Choroid plexus epithelial cell (primary cell): ENCODE measurements at regions not wholly inside any gene's neighbourhood (a gene's known extent, or its start where the extent isn't known, plus 50 kb on each side); places are given as distances from the start of the nearest gene placed in this dataset.

ENCODE experiments used
- DNase-seq: peaks from one replicate; pipeline ENCODE4 v3.0.0-alpha.2; 2010; ENCODE audit warnings: low read depth
- H3K4me3 ChIP-seq: 2 replicates; pipeline ENCODE4 v1.5.1; 2011; ENCODE audit warnings: low read depth, mild to moderate bottlenecking, control low read depth, low read length, moderate library complexity
- TF ChIP-seq, protein P1 (sequence below): conservative IDR thresholded peaks from 2 replicates; pipeline ENCODE4 v1.5.1; 2011; ENCODE audit warnings: low read depth, mild to moderate bottlenecking, control low read depth, inconsistent platforms, low read length, moderate library complexity

DNA sequence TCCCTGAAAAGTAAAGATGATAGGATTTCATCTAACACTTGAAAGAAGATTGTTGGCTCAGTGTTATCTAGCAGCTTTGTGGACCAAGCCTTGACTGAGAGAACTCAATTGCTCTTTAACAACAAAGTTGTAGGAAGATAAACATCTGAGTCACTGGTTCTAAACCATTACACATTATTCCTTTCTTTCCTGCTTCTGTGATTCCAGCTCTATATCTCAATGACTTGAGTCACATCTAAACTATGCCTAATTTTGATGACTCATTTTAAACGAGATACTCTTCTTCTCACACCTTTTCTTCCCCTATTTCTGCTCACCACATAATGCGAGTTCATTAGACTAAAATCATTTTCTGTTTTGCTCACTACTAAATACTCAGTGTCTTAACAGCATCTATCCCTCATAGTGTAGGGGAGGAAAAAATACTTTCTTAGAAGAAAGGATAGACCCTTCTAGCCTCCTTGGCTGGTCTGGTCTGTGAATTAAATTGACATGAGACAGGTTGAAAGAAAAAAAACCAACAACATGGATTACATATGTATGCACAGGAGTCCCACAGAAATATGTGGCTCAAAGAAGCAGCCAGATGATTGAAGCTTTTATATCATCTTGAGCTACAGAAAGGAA, 201.4 kb downstream of the C12orf50 start:
- DNase-seq: peak; percentile 70
- H3K4me3 ChIP-seq: no peak overlapping the region
- TF ChIP-seq, protein P1, sequence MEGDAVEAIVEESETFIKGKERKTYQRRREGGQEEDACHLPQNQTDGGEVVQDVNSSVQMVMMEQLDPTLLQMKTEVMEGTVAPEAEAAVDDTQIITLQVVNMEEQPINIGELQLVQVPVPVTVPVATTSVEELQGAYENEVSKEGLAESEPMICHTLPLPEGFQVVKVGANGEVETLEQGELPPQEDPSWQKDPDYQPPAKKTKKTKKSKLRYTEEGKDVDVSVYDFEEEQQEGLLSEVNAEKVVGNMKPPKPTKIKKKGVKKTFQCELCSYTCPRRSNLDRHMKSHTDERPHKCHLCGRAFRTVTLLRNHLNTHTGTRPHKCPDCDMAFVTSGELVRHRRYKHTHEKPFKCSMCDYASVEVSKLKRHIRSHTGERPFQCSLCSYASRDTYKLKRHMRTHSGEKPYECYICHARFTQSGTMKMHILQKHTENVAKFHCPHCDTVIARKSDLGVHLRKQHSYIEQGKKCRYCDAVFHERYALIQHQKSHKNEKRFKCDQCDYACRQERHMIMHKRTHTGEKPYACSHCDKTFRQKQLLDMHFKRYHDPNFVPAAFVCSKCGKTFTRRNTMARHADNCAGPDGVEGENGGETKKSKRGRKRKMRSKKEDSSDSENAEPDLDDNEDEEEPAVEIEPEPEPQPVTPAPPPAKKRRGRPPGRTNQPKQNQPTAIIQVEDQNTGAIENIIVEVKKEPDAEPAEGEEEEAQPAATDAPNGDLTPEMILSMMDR: no peak

DNA sequence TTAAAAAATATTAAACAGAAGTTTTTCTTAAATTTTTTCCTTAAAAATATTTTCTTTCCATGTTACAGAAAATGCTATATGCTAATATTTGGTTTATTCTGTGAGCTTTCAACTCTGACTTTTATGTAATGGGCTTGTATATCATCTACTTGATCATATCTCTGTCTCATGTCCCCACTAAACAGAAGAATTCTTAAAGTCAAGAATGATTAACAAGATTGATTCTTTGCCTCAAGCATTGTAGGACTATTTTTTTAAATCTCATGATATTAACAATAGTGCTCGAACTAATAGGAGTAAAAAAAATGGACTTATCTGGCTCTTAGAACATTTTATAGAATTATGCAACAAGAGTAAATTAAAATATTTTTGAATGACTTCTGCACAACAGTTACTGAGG, 206.3 kb downstream of the C12orf50 start:
- no peak overlapping the region for H3K4me3 ChIP-seq
- TF ChIP-seq, protein P1: no peak
- no peak for DNase-seq

DNA sequence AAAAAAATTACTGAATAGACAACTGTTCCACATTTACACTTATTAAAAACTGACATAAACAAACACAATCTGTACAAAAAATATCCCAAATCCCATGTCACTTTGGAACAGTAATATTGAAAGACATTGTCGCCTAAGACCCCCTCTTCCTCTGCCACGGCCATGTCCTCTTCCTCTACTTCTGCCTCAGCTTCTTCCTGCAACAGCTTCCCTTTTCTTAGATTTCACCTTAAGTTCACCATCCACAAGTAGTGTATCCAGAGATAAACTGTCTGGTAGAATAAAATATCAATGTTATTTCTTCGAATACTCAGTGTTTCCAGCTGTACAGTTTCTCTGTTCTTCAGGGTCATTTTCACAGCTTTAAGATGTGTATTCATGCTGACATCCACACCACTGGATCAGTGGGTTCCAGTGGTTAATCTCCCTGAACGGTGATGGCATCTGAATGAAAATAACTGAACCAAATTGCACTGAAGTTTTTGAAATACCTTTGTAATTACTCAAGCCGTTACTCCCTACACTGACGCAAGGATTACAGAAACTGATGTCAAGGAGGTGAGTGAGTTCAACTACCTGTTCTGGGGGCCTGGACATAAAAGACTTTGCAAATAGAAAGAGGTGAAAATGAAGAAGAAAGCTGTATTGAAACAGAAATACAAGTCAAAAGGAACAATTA, 208.5 kb downstream of the C12orf50 start:
- H3K4me3 ChIP-seq: no peak overlapping the region
- peak; percentile 91 for DNase-seq
- TF ChIP-seq, protein P1: no peak

DNA sequence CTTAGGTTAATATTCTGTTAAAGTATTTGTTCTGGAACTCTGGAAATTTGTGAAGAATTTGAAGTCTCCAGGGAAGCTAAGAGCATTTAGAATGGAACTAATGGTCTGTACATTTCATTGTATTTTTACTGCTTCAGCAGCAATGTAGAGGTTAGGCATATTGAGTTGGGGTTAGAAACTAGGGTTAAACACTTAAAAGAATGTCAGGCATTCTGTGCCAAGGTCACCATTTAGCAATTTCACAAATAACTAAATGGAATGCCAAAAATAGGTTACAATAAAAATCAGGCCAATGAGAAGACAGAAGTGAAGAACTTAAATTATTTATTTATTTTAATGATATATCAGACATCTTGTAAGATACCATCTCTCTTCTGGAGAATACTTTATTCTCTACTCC, 210.8 kb downstream of the C12orf50 start:
- DNase-seq: peak; percentile 62
- no peak overlapping the region for H3K4me3 ChIP-seq
- TF ChIP-seq, protein P1: no peak

DNA sequence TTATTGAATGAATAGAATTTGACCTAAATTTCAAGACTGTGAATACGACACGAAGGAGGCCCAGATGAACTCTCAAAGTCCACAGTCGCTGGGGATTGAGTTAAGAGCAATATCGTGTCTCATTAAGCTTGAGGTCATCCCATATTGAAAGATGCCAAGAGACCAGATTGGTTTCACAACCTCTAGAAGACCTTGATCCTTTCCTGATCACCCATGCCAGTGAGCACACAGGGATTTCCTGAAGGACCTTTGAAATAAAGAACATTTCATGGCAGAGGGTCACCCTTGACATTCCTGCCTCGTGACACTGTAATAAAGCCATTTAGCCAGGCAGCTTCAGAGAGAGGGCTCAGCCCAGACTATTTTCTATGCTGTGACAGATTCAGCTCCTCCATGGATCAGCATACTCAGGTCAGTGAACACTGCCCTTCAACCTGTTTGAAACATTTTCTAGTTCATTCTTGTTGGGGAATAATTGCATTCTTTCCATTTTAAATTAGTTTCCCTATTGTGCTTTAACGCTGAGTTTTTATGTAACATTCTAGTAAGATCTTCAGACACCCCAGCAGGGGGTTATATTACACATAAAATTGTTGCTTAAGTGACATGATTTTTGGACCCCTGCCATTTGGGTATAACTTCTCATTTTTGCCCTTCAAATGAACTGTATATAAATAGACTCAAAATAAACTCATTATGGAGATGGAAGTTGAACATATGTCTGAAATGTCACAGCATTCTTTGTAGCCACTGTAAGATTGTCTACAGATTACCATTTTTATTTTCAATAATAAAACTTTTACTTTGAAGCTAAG, 213.2 kb downstream of the C12orf50 start:
- peak; percentile 98 for DNase-seq
- H3K4me3 ChIP-seq: no peak overlapping the region
- TF ChIP-seq, protein P1: no peak

DNA sequence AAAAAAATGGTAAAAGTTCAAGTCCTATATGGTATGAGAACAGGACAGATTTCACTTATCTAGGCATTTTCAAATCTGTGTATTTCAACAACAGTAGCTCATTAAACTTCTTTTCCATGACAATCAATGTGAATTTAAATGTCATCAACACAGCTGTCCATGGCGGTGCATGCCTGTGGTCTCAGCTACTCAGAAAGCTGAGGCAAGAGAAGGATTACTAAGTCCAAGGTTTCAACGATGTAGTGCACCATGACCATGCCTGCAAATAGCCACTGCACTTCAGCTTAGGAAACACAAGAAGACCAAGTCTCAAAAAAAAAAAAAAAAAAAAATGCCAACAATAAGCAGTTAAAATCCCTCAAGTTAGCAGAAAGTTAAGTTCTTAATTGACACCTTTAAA, 214.6 kb downstream of the C12orf50 start:
- peak; percentile 63 for DNase-seq

More for the DNA sequence above, 214.6 kb downstream of the C12orf50 start:
- no peak overlapping the region for H3K4me3 ChIP-seq
- TF ChIP-seq, protein P1: no peak
